GM10248 (cell line): ENCODE measurements at regions not wholly inside any gene's neighbourhood (a gene's known extent, or its start where the extent isn't known, plus 50 kb on each side); places are given as distances from the start of the nearest gene placed in this dataset.

Experiments
- CTCF ChIA-PET: fragments of 300-600 bp; sonication (Branson Sonifier 250); formaldehyde crosslinking; extraction: SDS; loops from one replicate; lab custom pipeline; 2021; ENCODE audit warnings: antibody characterized with exemption; lab: Yijun Ruan, JAX
- POLR2A ChIA-PET: fragments of 350-650 bp; sonication (Branson Sonifier 250); formaldehyde crosslinking; extraction: SDS; loops from one replicate; lab custom pipeline; 2020; ENCODE audit warnings: antibody characterized with exemption; lab: Yijun Ruan, JAX
- DNase-seq: peaks from one replicate; pipeline ENCODE4 v3.0.0; 2012; ENCODE audit errors: extremely low spot score
- TF ChIP-seq, protein P1 (sequence below): IDR thresholded peaks from 2 replicates; pipeline ENCODE4 v1.5.1; 2012; ENCODE audit warnings: mild to moderate bottlenecking, low read depth; ENCODE audit errors: extremely low read depth, missing control alignments, control extremely low read depth

DNA sequence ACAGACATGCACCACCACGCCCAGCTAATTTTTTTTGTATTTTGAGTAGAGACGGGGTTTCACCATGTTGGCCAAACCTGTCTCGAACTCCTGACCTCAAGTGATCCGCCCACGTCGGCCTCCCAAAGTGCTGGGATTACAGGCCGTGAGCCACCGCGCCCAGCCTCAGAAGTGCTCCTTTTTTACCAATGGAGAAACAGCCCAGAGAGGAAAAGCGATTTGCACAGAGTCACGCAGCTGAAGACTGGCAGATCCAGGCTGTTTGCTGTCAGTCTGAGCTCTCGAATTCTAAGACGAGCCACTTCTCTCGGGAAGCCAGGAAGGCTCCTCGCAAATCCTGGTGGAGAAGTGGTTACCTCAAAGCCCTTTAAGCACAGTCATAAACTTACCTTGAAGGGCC, 57.4 kb upstream of the SDK1 start:
- DNase-seq: no peak
- CTCF ChIA-PET: interaction anchor here (1.4 kb wide), 1 partner anchor 8 kb away, joined by 3 read pairs; no protein-coding TSS in a partner anchor
- POLR2A ChIA-PET: no interaction called here
- TF ChIP-seq, protein P1, sequence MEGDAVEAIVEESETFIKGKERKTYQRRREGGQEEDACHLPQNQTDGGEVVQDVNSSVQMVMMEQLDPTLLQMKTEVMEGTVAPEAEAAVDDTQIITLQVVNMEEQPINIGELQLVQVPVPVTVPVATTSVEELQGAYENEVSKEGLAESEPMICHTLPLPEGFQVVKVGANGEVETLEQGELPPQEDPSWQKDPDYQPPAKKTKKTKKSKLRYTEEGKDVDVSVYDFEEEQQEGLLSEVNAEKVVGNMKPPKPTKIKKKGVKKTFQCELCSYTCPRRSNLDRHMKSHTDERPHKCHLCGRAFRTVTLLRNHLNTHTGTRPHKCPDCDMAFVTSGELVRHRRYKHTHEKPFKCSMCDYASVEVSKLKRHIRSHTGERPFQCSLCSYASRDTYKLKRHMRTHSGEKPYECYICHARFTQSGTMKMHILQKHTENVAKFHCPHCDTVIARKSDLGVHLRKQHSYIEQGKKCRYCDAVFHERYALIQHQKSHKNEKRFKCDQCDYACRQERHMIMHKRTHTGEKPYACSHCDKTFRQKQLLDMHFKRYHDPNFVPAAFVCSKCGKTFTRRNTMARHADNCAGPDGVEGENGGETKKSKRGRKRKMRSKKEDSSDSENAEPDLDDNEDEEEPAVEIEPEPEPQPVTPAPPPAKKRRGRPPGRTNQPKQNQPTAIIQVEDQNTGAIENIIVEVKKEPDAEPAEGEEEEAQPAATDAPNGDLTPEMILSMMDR: no peak

DNA sequence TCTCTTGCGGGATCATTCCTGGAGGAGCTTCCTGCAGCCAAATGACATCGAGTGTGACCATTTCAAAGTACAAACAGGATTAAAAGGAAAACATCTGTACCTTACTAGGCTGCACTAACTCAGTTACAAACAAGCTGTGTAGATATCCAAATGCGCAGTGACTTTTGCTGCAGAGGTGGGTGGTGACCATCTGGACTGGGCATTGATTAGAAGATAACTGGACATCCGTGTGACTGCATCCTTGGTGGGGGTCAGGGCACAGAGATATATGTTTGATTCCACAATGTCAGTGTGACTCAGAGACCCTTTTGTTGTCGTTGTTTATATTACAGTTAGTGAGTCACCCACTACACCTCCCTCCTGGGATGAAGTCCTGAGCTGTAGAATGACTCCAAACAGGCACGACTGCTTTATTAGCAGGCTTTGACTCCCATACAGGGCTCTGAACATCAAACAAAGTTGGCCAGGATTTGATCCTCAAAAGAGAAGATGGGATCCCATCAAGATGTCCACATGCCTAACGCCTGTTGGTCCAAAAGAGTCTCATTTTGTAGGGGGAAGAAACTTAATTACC, 56.7 kb upstream of the SDK1 start:
- TF ChIP-seq, protein P1: no peak
- ChIA-PET POLR2A (no interaction called here), CTCF (interaction anchor here (1.4 kb wide), 1 partner anchor 8 kb away, joined by 3 read pairs; no protein-coding TSS in a partner anchor)
- DNase-seq: no peak

DNA sequence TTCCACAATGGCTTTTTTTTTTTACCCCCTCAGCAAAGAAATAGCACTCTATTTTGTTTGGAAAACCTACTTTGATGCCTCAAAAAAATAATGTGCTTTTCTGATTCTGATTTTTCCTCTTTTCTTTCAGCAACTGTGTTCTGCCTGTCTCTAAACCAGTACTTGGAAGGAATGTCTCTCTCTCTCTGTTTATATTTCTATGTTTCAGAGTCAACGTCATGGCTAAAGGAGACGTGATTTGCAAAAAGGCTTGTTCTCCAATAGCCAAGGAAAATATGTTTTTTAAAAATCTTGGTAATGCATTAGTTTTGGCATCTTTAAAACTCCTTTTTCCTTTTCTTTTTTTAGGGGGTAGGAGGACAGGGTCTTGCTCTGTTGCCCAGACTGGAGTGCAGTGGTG, 56.0 kb upstream of the SDK1 start:
- TF ChIP-seq, protein P1: no peak
- POLR2A ChIA-PET: no interaction called here
- no peak for DNase-seq
- CTCF ChIA-PET: no interaction called here

DNA sequence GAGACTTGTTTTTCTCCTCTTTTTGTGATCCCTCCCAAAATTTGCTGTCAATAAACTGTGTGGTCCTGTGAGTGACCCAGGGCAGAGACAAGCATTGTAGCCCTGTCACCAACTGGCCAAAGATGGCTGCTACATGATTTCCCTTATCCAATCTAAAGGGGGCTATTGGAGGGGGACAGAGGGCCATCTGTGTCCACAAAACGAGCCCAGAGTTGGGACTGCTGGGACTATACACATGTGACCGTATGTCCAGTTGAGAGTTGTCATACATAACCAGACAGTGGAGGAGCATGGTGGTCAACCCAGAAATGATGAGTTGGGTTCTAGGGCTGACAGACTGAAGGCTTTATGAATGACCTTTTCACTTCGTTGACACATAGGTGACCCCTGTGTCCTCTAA, 55.3 kb upstream of the SDK1 start:
- ChIA-PET POLR2A (no interaction called here), CTCF (no interaction called here)
- TF ChIP-seq, protein P1: no peak
- no peak for DNase-seq

DNA sequence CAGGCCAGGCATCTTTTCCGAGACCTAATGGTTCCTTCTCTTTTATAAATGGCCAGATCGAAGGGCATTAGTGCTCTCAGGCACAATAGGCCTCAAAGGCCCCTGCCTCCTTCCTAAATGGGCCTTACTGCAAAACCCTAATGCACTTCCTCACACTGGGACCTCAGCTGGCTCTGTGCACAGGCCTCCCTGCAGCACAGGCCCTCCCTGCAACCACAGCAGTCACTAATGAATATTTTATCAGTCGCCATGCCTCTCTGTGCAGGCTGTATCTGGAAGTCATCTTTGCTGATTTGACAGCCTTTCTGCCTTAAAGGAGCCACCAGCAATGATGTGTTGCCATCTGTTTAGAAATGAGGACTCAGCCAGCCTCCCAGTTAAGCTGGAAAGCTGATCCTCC, 54.9 kb upstream of the SDK1 start:
- TF ChIP-seq, protein P1: no peak
- POLR2A ChIA-PET: no interaction called here
- CTCF ChIA-PET: no interaction called here
- DNase-seq: no peak

DNA sequence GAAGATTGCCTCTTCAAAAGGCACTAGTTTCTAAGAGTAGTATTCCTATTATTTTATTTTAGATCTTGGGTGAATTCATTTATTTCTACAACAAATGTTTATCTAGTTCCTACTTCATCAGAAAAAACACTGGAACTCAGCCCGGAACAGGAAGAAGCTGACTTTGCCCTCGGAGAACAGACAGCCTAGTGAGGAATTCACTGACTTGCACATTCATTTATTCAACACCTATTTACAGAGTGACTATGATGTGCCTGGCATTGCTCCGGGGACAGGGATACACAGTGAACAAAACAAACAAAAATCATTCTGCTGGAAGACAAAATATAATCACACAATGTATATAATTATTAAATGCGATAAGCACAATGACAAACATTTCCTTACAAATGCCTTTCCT, 54.4 kb upstream of the SDK1 start:
- ChIA-PET CTCF (no interaction called here), POLR2A (no interaction called here)
- TF ChIP-seq, protein P1: no peak
- DNase-seq: no peak
